GM15510 (cell line): ENCODE measurements at regions not wholly inside any gene's neighbourhood (a gene's known extent, or its start where the extent isn't known, plus 50 kb on each side); places are given as distances from the start of the nearest gene placed in this dataset.

ENCODE experiments used
- POLR2A ChIP-seq: IDR thresholded peaks from 3 replicates; pipeline ENCODE4 v1.6.1; 2011; ENCODE audit warnings: borderline replicate concordance; ENCODE audit not compliant: insufficient read length; ENCODE audit errors: extremely low read depth

DNA sequence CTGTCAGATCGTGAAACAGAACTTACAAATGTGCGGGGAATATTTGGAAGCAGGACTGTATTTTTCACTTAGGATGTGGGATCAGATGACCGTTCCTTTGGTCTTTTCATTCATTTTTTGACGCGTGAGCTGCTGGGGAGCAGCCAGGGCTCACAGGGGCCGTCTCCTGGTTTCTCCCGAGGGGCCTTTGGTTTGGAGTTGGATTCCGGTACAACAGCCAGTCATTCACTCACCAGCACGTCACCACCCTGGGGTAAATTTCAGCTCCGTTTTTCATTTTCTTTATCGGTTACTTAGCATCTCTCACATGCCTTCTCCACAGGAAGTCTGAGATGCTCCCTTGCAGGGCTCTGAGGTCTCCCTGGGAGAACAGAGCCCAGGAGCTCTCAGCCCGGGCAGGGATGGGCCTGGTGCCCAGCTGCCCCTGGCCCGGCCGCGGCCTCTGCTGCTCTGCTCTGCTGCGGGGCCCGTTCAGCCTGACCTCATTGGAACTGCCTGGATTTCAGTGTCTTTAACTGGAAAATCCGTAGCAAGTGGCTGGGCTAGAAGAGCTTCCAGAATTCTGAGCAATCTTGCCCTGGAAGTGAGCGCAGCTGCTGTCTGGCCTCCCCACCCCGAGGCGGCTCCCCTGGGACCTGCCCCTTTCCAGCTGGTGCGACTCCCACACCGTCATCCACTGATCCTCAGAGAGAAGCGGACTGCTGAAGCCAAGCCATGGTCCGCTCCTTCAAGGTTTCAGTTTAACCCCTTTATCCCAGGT lies 335.6 kb downstream of the EIPR1 start:
- TF ChIP-seq POLR2A, result no peak

DNA sequence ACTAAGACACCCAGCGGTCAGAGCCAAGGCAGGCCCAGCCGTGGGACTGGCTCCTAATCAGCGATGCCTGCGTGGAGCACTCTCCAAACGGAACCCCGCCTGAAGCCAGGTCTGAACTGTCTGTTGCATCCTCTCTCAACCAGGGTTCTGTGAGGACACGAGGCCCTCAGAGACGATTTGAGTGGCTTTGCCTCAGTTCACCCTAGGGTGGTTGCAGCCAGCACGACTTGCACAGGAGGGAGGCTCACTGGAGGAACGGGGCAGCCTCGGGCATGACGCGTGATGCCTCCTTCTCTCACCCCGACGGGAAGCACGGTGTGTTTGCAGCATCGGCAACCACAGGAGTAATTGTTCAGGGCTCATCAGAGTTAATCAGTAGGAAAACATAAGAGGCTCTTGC lies 336.4 kb downstream of the EIPR1 start:
- no peak for TF ChIP-seq POLR2A

DNA sequence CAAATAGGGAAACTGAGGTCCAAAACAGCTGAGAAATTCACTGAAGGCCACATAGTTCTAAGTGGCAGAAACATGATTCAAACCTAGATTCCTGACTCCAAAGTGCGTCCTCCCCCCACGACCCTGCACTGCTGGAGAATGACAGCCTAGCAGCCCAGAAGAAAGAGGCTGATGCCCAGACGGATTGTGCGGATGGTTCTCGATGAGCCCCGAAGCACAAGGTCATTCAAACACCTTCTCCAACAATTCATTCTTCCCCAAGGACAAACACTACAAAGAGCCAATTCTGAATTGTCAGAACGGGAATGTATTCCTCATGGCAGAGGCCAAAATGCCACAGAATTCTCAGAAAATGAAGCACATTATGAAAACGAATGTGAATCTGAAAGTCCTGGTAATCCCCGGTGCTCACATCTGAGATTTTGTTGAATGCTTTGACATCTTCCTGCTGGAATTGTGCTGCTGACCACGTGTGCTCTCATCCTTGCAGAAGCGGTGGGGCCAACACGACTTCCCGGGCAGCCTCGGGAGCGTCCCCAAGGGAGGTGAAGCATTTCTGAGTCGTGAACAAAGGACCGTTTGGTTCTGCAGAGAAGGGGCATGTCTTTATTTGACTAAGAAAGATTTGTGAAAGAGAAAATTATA lies 337.0 kb downstream of the EIPR1 start:
- no peak for TF ChIP-seq POLR2A

DNA sequence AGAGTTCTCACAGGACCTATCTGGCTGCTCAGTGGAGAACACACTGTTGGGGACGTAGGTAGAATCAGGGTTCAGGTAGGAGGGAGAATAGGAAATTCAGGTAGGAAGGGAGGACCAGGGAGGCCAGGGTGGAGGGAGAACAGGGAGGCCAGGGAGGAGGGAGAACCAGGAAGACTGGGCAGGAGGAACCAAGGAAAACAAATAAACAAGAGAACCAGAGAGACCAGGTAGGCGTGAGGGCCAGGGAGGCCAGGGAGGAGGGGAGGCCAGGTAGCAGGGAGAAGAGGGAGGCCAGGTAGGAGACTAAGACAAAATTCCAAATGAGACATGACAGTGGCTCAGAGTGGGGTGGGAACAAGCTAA lies 337.6 kb downstream of the EIPR1 start:
- TF ChIP-seq POLR2A, result no peak

DNA sequence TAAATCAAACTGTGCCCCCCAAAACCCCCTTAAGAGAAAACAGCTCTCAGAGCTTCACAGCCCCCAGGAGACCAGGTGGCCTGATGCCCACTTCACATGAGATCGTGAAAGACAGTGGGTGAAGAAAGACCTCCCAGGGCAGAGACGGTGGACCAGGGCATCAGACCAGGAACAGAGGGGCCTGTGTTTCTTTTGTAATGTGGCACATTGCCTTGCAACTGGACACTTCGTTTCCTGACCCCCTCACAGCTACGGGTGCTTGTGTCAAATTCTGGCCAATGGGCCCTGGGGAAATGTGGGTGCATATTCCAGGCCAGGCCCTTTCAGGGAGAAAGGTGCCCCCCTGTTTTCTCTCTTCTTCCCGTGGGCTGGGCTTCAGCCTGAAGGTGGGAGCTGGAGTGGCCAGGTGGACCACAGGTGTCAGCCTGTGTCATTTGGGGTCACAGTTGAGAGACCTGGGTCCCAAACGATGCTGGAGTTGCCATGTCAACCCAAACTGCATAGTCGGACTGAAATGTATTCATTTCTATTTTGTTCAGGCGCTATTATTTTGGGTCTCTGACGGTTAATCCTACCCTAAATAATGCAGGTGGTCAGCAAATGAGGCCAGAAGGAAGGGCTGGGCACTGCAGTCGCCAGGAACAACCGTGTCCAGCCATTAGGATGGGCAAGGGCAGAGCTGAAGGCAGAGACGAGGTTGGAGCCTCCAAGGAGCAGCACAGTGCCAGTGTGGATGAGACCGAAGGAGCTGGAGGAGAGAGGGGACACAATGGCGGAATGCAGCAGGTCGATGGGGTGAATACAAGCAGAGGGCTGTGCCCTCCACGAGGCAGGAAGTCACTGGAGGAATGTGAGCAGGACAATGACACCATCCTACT lies 338.2 kb downstream of the EIPR1 start:
- TF ChIP-seq POLR2A, result no peak

DNA sequence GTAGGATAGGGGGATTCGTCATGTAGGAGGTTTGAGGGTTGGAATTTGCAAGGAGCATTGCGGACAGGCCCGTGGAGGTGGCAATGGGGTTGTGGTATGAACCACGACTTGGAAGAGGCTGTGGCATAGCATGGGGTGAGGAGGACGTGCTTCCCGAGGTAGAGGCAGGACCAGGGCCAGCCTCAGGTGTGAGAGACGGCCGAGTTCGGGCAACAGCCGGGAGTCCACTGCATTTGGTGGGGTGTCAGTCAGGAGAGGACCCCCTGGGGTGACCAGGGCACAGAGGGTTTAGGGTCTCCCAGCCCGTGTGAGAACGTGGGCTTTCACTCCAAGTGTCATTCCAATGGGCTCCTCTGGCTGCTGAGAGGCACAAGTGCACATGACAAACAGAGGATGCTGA lies 339.0 kb downstream of the EIPR1 start:
- no peak for TF ChIP-seq POLR2A

DNA sequence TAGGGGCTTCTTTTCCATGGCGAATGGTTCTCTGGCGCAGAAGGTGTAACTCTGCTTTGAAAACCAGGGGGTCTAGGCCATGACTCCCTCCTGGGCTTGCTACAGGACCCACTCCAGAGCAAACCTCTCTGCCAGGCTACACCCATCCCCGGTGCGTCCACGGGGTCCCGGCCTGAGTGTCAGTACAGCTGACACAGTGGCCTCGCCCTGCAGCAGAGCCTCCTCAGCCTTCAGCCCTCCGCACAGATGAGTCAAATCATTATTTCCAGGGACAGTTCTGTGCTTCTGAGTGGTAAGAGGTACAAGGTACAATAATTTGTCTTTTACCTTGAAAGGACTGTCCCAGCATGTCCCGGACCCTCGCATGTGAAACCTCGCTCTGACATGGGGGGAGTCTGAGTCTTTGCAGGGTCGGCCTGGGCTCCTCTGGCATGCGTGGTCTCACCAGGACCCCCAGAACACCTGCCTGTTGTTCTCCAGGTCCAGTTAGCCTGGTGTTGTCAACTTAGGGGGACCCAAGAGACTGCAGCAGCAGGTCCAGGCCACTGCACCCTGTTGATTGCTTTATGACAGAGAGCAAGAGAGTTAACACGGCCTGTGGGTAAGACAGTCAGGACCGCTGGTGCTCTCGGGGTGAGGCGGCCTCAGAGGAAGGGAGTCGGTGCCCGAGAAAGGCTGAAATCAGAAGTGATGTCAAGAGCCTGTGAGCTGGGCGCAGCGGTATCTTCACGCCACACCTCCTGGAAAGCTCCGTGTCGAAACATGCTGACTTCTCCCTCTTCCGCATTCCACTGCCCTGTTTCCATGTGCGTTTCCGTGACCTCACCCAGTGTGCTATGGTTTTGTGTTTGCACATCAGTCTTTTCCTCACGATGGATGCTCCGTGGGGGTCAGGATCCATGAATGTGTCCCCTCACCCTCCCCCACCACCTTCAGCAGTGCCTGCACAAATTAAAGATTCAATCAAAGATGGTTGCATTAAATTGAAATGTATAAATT lies 340.1 kb downstream of the EIPR1 start:
- TF ChIP-seq POLR2A, result no peak

DNA sequence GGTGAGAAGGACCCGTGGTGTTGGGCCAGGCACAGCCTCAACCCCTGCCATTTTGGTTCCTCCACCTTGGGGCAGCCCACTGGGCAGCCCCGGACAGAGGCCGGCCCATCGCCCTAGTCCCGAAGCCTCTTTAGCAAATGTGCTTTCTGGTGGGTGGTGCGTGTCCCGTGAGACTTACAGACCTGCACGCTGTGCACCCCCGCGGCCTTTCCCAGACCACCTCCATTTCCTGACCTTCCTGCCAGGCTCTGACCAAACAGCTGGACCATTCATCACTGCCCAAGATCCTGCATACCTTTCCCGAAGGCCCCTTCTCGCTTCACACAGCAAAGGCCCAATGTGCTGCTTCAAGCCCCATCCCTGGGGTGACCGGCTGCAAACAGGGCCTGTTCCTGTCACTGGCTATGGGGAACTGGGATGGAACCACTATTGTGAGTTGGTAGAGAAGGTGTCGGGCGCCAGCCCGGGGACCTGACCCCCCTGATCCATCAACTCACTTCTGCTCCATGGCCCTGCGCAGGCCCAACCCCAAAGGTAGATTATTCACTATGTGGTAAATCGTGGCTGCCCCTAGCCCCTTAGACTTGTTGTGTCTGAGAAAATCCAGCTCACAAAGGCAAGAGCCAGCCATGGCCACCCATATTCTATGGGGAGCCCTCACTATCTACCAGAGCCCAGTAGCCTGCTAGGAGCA lies 341.0 kb downstream of the EIPR1 start:
- TF ChIP-seq POLR2A, result no peak

DNA sequence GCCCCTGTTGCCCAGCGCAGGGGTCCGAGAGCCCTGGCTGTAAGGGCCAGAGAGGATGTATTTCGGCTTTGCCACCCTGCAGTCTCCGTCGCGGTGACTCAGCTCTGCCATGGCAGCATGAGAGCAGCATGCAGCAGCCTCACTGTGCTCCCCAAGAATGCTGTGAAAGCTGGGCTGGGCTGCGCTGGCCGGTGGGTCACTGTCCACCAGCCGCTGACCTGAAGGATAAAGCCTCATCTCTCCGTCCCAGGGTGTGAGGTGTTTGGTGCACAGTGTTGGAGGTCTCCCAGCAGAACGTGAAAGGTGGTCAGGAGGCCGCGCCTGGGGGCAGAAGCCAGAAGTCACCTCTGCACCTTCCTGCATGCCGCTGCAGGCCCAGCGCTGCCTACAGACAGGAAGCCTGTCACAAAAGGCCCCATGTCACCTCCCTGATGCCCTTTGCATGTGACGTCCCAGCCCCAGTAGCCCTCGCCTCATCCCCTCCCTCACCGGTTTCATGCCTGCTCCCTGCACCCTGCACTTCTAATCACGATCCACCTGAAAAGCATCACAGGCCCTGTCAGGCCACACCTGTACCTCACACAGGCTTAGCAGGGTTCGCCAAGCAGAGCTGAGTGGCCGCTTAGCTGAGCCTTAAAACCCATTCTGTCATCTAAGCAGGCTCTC lies 342.1 kb downstream of the EIPR1 start:
- TF ChIP-seq POLR2A, result no peak

DNA sequence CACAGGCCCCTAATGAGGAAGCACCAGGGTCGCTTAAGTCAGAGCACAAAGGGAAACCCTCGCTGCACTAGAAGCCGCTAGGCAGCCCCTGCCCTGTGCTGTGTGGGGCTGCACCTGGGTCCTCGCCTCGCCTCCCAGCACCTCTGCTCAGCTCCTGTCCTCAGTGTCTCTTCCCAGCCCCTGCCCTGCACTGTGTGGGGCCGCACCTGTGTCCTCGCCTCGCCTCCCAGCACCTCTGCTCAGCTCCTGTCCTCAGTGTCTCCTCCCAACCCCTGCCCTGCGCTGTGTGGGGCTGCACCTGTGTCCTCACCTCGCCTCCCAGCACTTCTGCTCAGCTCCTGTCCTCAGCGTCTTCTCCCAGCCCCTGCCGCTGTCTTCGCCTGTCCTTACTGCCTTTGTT lies 342.8 kb downstream of the EIPR1 start:
- no peak for TF ChIP-seq POLR2A

DNA sequence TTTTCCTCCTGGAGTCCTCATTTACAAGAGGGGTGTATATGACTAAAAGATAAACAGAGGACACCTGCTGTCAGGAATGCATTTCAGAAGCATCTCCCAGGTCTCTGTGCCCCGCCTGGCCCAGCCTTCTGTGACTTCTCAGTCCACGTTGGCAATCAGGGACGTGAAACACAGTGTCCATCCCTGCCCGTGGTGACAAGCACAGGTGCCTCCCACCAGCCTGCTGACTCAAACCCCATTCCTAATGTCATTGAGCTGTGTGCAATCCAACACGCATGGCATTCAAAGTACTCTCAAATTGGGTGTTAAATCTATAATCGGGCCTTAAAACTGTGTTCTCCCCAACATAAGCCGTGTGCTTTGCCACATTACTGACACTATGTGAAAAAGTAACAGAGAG lies 343.2 kb downstream of the EIPR1 start:
- TF ChIP-seq POLR2A, result no peak

DNA sequence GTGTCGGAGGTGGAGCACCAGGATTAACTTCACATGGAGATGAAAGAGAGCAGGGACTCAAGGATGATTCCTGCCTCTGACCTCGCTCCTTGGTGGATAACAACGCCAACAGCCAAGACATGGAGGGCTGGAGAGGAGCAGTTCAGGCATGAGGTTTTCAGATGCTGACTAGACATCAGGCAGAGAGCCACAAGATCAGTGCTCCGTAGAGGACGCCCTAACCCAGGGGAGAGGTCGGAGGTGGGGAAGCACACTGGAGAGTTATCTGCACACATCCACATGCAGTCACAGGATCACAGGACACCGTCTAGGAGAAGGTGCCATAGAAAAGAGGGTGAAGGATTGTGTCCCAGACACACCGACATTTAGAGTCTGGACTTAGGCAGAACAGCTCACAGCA lies 344.3 kb downstream of the EIPR1 start:
- TF ChIP-seq POLR2A, result no peak

DNA sequence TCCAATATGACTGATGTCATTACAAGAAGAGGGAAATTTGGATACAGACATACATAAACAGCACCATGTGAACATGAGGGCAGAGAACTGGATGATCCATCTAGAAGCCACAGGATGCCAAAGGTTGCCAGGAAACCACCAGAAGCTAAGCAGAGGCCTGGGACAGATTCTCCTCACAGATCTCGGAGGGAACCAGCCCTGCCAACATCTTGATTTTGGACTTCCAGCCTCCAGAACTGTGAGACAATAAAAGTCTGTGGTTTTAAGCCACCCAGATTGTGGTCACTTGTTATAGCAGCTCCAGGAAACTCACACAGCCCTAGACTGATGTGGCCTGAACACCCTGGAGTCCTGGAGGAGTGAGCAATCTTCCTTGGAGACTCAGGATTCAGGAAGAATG lies 351.6 kb downstream of the EIPR1 start:
- no peak for TF ChIP-seq POLR2A
